ENCODE measurements at regions not wholly inside any gene's neighbourhood (a gene's known extent, or its start where the extent isn't known, plus 50 kb on each side); places are given as distances from the start of the nearest gene placed in this dataset.
A peak's percentile ranks its signal among the peaks of the same experiment; 100 is the strongest.
"Not testable (repeated sequence)": the region's sequence is repeated elsewhere in the genome, so short reads cannot be mapped to it uniquely, and the experiment has no call there.

- H3K4me1 Mint-ChIP-seq, H3K9me3 Mint-ChIP-seq, DNase-seq, H3K4me3 Mint-ChIP-seq, H3K27me3 Mint-ChIP-seq, ATAC-seq: not testable (repeated sequence)
- H3K27ac Mint-ChIP-seq: peak overlapping the region in 1 of 2 donors; percentile 80
These were observed 156.1 kb downstream of the BMP7 start for GRCh38 chr20:57110121-57111027.

- ATAC-seq: no peak
These were observed 155.4 kb downstream of the BMP7 start for GRCh38 chr20:57111028-57111373.

GRCh38 chr20:57112448-57112847 is 154.0 kb downstream of the BMP7 start:
- Mint-ChIP-seq H3K4me3 (no peak overlapping the region), H3K4me1 (no peaks in the 10 kb centered on the region), H3K27ac (no peak overlapping the region)

More at GRCh38 chr20:57111028-57111373, 155.4 kb downstream of the BMP7 start:
- H3K27ac Mint-ChIP-seq: peak overlapping the region in 1 of 2 donors; percentile 80
- no peaks in the 10 kb centered on the region for H3K9me3 Mint-ChIP-seq
- DNase-seq: no peak
- H3K27me3 Mint-ChIP-seq: peaks cover under 1% of the 10 kb centered on the region
- H3K4me1 Mint-ChIP-seq: no peaks in the 10 kb centered on the region
- no peak overlapping the region for H3K4me3 Mint-ChIP-seq

GRCh38 chr20:57114290-57115005 is 152.0 kb downstream of the BMP7 start:
- Mint-ChIP-seq H3K4me1 (no peaks in the 10 kb centered on the region), H3K4me3 (no peak overlapping the region), H3K27ac (peak overlapping the region in 1 of 2 donors; percentile 60), H3K27me3 (no peaks in the 10 kb centered on the region), H3K9me3 (no peaks in the 10 kb centered on the region)
- DNase-seq: no peak
- no peak for ATAC-seq

More at GRCh38 chr20:57112448-57112847, 154.0 kb downstream of the BMP7 start:
- Mint-ChIP-seq H3K9me3 (no peaks in the 10 kb centered on the region), H3K27me3 (no peaks in the 10 kb centered on the region)
- DNase-seq (no peak), ATAC-seq (no peak)

- peak overlapping the region in 1 of 2 donors; percentile 82 for H3K27ac Mint-ChIP-seq
- no peak overlapping the region for H3K4me3 Mint-ChIP-seq
- no peaks in the 10 kb centered on the region for H3K9me3 Mint-ChIP-seq
- DNase-seq: no peak
- no peaks in the 10 kb centered on the region for H3K27me3 Mint-ChIP-seq
- no peak for ATAC-seq
- no peaks in the 10 kb centered on the region for H3K4me1 Mint-ChIP-seq
These were observed 149.1 kb downstream of the BMP7 start for GRCh38 chr20:57117296-57117695.

GRCh38 chr20:57118107-57118769 is 148.2 kb downstream of the BMP7 start:
- Mint-ChIP-seq H3K4me1 (no peaks in the 10 kb centered on the region), H3K27ac (no peak overlapping the region), H3K27me3 (no peaks in the 10 kb centered on the region), H3K4me3 (no peak overlapping the region), H3K9me3 (no peaks in the 10 kb centered on the region)
- no peak for DNase-seq
- ATAC-seq: no peak
